IMR-90 (cell line): ENCODE measurements at regions not wholly inside any gene's neighbourhood (a gene's known extent, or its start where the extent isn't known, plus 50 kb on each side); places are given as distances from the start of the nearest gene placed in this dataset.

Experiments used
- BHLHE40 ChIP-seq: fragments of 150-350 bp; IDR thresholded peaks from 2 replicates; pipeline ENCODE4 v1.6.1; 2016; ENCODE audit warnings: mild to moderate bottlenecking, low read depth, low read length
- CEBPB ChIP-seq: IDR thresholded peaks from 2 replicates; pipeline ENCODE4 v1.6.1; 2012; ENCODE audit warnings: low read depth, low read length, improper control_type of control experiment
- CHD1 ChIP-seq: IDR thresholded peaks from 2 replicates; pipeline ENCODE4 v1.6.1; 2012; ENCODE audit warnings: low read depth, low read length, improper control_type of control experiment
- CTCF ChIP-seq: conservative IDR thresholded peaks from 2 replicates; pipeline ENCODE4 v1.5.1; 2012; ENCODE audit warnings: mild to moderate bottlenecking, low read depth, low read length, improper control_type of control experiment
- ELK1 ChIP-seq: fragments of 150-350 bp; IDR thresholded peaks from 2 replicates; pipeline ENCODE4 v1.6.1; 2016; ENCODE audit warnings: low read depth, mild to moderate bottlenecking, low read length, moderate library complexity, borderline replicate concordance
- FOS ChIP-seq: fragments of 150-350 bp; IDR thresholded peaks from 2 replicates; pipeline ENCODE4 v1.6.1; 2016; ENCODE audit warnings: low read depth, low read length
- MAFK ChIP-seq: IDR thresholded peaks from 2 replicates; pipeline ENCODE4 v1.6.1; 2012; ENCODE audit warnings: low read depth, low read length, improper control_type of control experiment
- MAZ ChIP-seq: IDR thresholded peaks from 2 replicates; pipeline ENCODE4 v1.6.1; 2012; ENCODE audit warnings: low read depth, mild to moderate bottlenecking, low read length, improper control_type of control experiment, moderate library complexity, borderline replicate concordance
- MXI1 ChIP-seq: IDR thresholded peaks from 2 replicates; pipeline ENCODE4 v1.6.1; 2012; ENCODE audit warnings: low read depth, mild to moderate bottlenecking, low read length, moderate library complexity, borderline replicate concordance
- NFE2L2 ChIP-seq: fragments of 150-350 bp; IDR thresholded peaks from 2 replicates; pipeline ENCODE4 v1.6.1; 2016; ENCODE audit warnings: low read depth, mild to moderate bottlenecking, low read length
- POLR2A ChIP-seq: IDR thresholded peaks from 2 replicates; pipeline ENCODE4 v1.6.1; 2012; ENCODE audit warnings: mild to moderate bottlenecking, low read depth, low read length
- RAD21 ChIP-seq: IDR thresholded peaks from 2 replicates; pipeline ENCODE4 v1.6.1; 2012; ENCODE audit warnings: low read length, improper control_type of control experiment
- SMC3 ChIP-seq: fragments of 150-350 bp; IDR thresholded peaks from 2 replicates; pipeline ENCODE4 v1.6.1; 2016; ENCODE audit warnings: low read depth, mild to moderate bottlenecking, antibody characterized with exemption, low read length, moderate library complexity

GRCh38 chr16:64308721-64309120 is 813.1 kb downstream of the CDH11 start:
- TF ChIP-seq CTCF: no peak
- TF ChIP-seq CEBPB: no peak
- no peak for TF ChIP-seq POLR2A
- no peak for TF ChIP-seq RAD21
- no peak for TF ChIP-seq NFE2L2
- TF ChIP-seq FOS: no peak
- TF ChIP-seq MAFK: no peak
- TF ChIP-seq MXI1: no peak
- no peak for TF ChIP-seq CHD1
- TF ChIP-seq SMC3: no peak
- TF ChIP-seq BHLHE40: no peak
- TF ChIP-seq ELK1: no peak
- no peak for TF ChIP-seq MAZ
